Stimulated activated CD8-positive, alpha-beta memory T cell treated with anti-CD3 and anti-CD28 coated beads, Interleukin-7, amount 100 ng/mL, for 48 hours (primary cell): ENCODE measurements at regions not wholly inside any gene's neighbourhood (a gene's known extent, or its start where the extent isn't known, plus 50 kb on each side); places are given as distances from the start of the nearest gene placed in this dataset.
"Not testable (repeated sequence)": the region's sequence is repeated elsewhere in the genome, so short reads cannot be mapped to it uniquely, and the experiment has no call there.

Experiments used
- DNase-seq, 2 donors: peaks; one replicate each; pipeline ENCODE4 v3.0.0-alpha.2; 2020; ENCODE audit warnings: low read depth in 1 of 2; ENCODE audit errors: extremely low read depth in 1 of 2

DNA sequence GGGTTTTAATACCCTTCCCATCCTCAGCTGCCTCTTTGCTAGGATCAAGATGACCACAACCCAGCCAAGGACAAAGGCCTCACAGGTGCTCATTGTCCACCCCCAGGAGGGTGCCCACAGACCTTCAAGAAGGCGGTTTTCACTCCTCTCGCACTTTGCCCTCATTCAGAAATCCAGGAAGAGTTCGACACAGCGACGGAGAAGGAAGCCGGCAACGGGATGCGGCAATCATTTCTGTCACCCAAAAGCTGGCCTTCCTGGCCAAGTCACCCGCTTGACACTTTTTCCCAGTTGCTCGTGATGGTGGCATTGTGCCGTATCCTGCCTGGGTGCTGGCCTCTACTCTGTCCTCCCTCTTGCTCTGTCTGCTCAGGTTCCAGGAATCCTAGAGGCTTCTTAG is 293.0 kb upstream of the ZNF337 start:
- not testable (repeated sequence) for DNase-seq

DNA sequence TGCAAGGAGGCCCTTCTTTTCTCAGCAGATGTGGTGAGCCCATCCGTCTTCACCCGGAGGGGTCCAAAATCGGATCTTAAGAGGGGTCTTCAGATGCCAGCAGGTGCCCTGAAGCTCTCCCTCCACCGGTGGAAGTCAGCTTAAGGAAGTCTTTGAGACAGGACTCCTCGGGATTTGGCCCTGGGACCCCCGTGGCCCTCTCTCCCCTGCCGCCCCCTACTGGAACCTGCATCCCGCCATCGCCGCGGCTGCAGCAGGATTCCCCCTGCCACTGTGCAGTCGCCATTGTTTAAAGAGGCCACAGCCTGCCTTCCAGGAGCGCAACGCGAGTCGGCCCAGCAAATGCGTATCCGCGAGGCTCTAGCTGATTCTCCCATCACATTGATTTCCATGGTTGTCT is 292.5 kb upstream of the ZNF337 start:
- DNase-seq, result no peak

DNA sequence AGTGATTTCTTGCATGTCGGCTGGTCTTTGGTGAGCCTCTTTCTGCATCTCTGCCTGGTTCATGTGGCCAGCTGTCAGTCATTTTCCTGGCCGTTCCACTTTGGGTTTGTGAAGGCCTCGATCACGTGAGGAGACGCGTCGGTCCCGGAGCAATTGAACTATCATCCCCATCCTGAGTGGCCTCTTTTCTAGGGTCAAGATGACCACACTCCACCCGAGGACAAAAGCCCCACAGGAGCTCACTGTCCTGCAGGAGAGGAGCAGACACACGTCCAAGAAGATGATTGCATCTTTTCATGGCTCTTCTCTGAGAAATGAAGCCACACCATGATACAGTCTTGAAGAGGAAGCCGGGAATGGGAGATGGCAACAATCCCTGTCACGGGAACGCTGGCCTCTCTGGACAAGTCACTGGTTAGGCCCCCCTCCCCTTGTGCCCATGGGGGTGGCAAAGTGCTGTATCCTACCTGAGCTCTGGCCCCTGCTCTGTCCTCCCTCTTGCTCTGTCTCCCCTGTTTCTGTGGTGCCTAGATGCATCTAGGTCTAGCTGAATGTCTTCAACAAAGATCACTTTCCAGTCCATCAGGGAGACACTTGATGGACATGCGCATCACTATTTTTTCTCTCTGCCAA is 291.4 kb upstream of the ZNF337 start:
- DNase-seq, result not testable (repeated sequence)

DNA sequence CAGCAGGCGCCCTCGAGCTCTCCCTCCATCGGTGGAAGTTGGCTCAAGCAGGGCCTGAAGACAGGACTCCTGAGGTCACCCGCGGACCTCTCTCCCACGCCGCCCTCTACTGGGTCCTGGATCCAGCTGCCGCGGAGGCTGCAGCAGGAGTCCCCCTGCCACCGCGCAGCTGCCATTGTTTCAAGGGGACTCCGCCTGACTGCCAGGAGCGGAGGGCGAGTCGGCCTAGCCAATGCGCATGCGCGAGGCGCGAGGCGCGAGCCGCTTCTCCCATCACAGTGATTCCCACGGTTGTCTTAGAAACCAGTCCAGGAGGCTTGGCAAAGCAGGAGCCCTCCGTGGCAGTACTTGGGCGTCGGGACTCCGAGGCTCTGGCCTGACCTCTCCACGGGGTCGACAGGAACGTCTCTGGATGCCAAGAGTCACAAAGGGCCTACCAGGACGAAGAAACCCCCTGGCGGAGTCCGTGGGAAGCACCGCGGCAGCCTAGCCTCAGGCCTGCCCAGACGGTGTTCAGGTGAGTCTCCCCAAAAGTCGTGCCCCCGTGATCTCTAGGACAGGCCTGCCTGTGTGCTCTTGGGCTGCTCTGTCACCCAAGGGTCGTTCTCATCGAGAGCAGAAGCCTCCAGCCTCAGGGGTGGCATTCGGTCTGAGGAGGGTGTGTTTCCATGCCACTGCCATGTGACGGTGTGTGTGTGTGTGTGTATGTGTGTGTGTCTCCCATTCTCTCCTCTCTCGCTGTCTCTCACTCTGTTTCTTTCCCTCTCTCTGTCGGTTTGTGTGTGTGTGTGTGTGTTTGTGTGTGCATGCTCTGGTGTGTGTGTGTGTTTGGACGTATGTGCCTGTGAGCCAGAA is 290.6 kb upstream of the ZNF337 start:
- peak in 1 of 2 donors; percentile 34 for DNase-seq

DNA sequence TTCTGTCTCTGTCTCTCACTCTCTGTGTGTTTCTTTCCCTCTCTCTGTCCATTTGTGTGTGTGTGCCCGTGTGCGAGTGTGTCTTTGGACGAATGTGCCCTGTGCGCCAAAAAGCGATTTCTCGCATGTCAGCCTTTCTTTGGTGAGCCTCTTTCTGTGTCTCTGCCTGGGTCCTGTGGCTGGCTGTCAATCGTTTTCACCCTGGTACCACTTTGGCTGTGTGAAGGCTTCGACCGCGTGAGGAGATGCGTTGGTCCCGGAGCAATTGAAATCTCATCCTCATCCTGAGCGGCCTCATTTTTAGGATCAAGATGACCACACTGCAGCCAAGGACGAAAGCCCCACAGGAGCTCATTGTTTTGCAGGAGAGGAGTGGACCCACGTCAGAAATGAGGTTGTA is 288.9 kb upstream of the ZNF337 start:
- DNase-seq, result no peak

DNA sequence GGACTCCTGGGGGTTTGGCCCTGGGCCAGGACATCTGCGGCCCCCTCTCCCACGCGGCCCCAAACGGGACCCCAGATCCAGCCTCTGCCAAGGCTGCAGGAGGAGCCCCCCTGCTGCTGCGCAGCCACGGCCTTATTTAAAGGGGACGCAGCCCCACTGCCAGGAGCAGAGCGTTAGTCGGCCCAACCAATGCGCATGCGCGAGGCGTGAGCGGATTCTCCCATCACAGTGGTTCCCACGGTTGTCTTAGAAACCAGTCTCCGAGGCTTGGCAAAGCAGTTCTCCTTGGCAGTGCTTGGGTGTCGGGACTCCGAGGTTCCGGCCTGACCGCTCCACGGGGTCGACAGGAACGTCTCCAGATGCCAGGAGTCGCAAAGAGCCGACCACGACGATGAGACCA is 288.3 kb upstream of the ZNF337 start:
- DNase-seq, result peak in 1 of 2 donors; percentile 20

DNA sequence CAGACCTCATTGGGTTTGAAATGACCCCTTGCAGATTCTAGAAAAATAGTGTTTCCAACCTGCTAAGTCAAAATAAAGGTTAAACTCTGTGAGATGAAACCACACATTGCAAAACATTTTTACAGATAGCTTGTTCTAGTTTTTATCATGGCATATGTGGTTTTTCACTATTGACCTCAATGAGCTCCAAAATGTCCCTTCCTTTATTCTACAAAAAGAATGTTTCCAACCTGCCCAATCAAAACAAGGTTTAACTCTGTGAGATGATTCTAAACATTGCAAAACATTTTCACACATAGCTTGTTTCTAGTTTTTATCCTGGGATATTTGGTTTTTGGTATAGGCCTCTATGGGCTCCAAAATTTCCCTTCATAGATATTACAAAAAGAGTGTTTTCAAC is 286.0 kb upstream of the ZNF337 start:
- not testable (repeated sequence) for DNase-seq

DNA sequence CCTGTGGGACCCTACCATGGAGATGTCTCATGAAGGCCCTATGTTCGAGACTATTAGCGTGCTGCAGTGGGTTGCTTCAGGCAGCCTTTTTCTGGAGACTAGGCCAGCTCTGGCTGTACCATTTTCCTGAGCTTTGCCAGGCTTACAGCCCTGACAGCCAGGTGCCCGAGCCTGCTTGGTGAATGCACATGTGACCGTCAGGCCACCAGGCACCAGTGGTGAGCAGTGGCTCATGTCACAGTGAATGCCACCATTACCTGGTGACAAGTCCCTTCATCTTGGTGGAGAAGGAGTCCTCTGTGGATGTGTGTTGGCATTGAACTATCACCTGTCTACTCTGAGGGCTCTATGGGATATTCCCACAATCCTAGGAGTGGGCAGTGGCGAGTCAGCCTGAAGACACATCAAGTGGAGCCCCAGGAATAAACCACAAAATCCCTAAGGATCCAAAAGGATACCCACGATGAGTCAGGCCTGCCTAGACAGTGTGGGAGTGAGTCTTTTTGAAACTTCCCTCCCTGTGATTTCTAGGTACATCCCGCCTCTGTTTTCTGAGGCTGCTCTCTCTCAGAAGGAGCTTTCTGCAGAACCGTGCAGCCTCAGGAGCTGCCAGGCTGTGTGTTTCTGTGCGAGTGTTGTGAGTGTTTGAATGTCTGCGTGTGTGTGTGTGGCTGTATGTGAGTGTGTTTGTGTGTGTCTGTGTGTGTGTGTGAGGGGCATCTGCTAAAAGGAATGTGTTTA is 282.0 kb upstream of the ZNF337 start:
- DNase-seq, result not testable (repeated sequence)

DNA sequence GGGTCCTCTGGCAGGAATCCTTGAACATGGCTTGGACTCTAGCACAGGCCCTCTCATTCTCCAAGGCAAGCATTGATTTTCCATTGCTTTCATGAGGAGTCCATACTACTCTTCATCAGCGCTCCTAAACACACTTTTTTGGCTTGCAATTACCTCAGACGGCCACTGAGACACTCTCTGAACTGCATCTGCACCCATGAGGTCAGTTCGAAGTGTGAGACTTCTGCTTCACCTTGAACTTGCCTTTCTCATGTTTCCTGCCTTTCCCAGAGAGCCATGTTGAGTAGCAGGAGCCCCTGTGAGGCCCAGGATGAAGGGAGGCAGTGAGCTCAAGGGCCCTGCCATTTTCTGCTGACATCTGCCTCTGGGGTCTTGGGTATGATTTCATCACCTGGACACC is 279.2 kb upstream of the ZNF337 start:
- not testable (repeated sequence) for DNase-seq

DNA sequence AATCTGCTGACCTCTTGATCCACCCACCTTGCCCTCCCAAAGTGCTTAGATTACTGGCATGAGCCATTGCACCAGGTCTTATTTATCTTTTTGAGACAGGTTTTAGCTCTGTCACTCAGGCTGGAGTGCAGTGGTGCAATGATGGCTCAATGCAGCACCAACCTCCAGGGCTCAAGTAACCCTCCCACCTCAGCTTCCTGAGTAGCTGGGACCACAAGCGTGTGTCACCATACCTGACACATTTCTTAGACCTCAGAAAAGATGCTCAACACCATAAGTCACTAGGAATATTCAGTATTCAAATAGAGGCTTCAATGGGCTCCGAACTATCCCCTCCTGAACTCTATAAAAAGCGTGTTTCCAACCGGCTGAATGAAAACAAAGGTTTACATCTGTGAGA is 268.6 kb upstream of the ZNF337 start:
- DNase-seq, result not testable (repeated sequence)

DNA sequence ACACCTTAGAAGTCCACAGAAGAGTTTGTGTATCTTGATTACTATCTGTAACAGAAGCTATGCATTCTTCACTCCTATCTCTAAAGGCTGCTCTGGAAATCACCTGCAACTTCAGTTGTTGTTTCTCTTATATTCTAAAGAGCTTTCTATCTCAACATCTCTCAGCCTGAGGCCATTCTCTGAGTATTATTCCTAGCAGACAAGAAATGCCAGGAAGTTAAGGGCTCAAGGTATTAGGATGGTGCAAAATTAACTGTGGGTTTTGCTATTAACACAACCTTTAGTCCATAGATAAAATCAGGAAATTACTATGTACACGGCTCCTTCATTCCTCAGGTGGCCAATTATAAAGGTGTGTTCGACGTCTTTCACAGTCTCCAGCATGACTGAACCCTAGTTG is 257.2 kb upstream of the ZNF337 start:
- DNase-seq, result not testable (repeated sequence)

DNA sequence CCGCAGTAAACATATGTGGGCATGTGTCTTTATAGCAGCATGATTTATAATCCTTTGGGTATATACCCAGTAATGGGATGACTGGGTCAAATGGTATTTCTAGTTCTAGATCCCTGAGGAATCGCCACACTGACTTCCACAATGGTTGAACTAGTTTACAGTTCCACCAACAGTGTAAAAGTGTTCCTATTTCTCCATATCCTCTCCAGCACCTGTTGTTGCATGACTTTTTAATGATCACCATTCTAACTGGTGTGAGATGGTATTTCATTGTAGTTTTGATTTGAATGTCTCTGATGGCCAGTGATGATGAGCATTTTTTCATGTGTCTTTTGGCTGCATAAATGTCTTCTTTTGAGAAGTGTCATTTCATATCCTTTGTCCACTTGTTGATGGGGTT is 238.6 kb upstream of the ZNF337 start:
- not testable (repeated sequence) for DNase-seq

DNA sequence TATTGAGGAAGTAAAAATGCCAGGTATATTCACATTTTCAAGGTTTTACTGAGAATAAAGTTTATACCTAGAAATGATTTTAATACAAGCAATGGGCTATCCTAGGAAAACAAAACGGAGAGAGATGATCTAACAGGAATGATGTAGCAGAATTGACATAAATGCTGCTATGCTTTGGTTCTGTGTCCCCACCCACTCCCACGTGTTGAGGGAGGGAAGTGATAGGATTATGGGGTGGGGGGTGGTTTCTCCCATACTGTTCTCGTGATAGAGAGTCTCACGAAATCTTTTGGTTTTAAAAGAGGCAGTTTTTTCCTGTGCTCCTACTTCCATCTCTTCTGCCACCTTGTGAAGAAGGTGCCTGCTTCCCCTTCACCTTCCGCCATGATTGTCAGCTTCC is 236.2 kb upstream of the ZNF337 start:
- not testable (repeated sequence) for DNase-seq

DNA sequence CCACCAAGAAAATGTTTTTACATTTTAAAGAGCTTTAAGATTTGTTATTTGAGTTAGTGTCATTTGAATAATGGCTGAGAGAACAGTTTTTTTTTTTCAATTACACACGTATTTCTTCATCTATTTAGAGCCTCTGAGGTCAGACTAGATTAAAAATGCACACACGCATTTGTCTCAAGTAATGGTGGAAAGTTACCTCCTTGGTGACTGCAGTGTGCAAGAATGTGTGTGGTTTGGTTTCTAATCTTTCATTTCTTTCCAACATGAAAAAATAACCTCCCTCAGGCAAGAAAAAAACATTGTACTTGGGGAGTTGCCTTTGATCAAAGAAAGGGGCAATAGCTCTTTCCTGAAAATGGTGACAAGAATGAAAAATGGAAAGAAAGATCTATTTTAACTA is 235.5 kb upstream of the ZNF337 start:
- not testable (repeated sequence) for DNase-seq

DNA sequence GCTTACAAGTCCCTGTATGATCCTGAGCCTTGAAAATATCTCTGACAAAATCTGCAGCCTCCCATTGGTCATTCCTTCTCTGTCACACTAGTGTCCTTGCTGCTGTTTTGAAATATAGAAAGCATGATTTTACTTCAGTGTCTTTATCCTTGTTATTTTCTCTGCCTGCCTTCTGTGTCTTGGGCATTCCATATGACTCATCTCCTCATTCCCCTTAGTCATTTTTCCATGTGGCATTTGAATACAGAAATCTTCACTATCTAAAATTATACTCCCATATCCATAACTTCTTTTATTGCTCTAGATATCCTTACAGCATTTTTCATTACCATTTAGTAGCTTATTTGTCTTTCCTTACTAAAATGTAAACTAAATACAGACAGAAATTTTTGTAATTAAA is 205.7 kb upstream of the ZNF337 start:
- DNase-seq, result not testable (repeated sequence)

DNA sequence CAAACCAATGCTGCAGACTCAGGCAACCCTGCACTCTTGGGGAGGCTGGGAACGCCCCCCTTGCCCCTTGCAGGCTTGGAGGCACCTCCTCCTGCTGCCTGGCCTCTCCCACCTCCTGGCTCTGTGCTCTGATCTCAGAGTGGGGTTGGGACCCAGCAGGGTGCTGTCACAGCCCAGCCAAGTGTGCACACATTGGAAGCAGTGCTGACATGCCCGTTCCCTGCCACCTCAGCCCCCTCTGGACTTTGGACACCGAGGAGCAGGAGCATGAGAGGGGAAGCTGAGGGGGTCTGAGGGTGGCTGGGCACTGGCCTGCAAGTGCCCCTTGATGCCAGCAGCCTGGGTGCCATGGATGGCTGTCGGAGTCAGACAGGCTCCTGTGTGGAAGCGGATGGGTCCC is 202.0 kb upstream of the ZNF337 start:
- DNase-seq, result not testable (repeated sequence)

DNA sequence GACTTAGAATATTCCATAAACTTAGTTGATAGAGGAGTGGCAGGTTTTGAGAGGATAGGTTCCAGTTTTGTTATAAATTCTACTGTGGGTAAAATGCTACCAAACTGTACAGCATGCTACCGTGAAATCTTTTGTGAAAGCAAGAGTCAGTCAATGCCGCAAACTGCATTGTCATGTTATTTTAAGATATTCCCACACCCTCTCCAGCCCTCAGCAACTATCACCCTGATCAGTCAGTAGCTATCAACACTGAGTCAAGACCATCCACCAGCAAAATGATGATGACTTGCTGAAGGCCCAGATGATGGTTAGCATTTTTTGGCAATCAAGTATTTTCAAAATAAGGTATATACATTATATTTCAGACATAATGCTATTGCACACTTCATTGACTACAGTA is 182.4 kb upstream of the ZNF337 start:
- not testable (repeated sequence) for DNase-seq

DNA sequence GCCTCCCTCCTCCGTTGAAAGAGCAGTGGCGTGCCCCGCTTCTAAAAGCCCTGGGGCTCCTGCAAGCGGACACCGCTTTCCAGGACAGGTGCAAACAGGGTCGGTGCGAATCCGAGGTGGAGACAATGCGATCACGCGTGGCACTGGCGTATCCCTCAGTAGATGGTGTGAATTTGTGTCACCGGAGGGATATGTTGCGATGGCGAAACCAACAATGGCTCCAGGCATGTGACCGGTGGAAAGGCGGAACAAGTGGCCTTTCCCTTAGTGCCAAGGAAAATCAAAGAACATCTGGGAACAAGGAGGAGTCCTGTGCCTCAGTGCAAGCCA is 172.0 kb upstream of the ZNF337 start:
- DNase-seq, result not testable (repeated sequence)

DNA sequence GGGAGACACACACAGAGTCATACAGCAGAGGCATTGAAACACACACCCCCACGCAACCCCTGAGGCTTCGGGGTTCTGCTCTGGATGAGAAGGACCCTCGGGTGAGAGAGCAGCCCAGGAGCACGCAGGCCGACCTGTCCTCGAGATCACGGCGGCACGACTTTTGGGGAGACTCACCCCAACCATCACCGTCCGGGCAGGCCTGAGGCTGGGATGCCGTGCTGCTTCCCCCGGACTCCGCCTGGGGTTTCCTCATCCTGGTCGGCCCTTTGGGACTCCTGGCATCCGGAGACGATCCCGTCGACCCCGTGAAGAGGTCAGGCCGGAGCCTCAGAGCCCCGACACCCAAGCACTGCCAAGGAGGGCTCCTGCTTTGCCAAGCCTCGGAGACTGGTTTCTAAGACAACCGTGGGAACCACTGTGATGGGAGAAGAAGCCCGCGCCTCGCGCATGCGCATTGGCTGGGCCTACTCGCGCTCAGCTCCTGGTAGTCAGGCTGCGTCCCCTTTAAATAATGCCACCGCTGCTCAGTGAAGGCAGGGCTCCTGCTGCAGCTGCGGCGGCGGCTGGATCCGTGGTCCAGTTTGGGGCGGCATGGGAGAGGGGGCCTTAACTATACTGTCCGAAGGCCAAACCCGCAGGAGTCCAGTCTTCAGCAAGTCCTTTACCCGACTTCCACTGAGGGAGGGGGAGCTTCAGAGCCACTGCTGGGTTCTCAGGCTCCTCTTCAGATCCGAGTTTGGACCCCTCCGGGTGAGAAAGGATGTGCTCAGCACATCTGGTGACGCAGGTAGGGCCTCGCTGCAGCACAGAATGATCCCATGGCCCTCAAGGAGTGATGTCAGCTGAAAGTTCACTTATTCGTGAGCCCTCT is 171.4 kb upstream of the ZNF337 start:
- DNase-seq, result peak in 1 of 2 donors; percentile 57

DNA sequence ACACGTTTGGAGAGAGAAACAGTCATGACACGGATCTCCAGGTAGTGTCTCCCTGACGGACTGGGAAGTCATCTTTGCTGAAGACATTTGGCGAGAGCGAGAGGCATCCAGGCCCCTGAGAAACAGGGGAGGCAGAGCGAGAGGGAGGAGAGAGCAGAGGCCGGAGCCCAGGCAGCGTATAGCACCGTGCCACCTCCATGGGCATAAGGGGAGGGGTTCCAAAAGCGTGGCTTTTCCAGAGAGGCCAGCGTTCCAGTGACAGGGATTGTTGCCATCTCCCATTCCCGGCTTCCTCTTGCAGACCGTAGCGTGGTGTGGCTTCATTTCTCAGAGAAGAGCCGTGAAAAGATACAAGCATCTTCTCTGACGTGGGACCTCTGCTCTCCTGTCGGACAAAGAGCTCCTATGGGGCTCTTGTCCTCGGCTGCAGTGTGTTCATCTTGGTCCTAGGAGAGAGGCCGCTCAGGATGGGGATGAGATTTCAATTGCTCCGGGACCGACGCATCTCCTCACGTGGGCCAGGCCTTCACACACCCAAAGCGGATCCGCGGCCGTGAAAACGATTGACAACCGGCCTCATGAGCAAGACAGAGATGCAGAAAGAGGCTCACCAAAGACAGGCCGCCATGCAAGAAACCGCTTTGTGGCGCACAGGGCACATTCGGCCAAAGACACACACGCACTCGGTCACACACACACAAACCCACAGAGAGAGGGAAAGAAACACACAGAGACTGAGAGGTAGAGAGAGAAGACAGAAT is 170.5 kb upstream of the ZNF337 start:
- DNase-seq, result not testable (repeated sequence)
